Stimulated activated CD4-positive, alpha-beta T cell treated with anti-CD3 and anti-CD28 coated beads, Interleukin-12 subunit alpha, Interleukin-12 subunit beta, amount 100 ng/mL, for 4 hours (primary cell): ENCODE measurements at regions not wholly inside any gene's neighbourhood (a gene's known extent, or its start where the extent isn't known, plus 50 kb on each side); places are given as distances from the start of the nearest gene placed in this dataset.
"Not testable (repeated sequence)": the region's sequence is repeated elsewhere in the genome, so short reads cannot be mapped to it uniquely, and the experiment has no call there.

Experiments
- DNase-seq: peaks from one replicate; pipeline ENCODE4 v3.0.0-alpha.2; 2020

GRCh38 chr2:194166818-194167217, 1490.2 kb upstream of the SLC39A10 start:
- DNase-seq, result no peak

- DNase-seq, result no peak
Measured at GRCh38 chr2:194155431-194155830, 1501.6 kb upstream of the SLC39A10 start.

- DNase-seq, result no peak
Measured at GRCh38 chr2:194151231-194151630, 1505.8 kb upstream of the SLC39A10 start.

- DNase-seq, result no peak
Measured at GRCh38 chr2:194135463-194135862, 1521.6 kb upstream of the SLC39A10 start.

GRCh38 chr2:194128810-194129209, 1528.2 kb upstream of the SLC39A10 start:
- DNase-seq, result no peak

GRCh38 chr2:194126418-194126817, 1530.6 kb upstream of the SLC39A10 start:
- DNase-seq, result no peak

- DNase-seq, result no peak
Measured at GRCh38 chr2:194116861-194117260, 1540.2 kb upstream of the SLC39A10 start.

GRCh38 chr2:194105358-194105757, 1551.7 kb upstream of the SLC39A10 start:
- no peak for DNase-seq

- no peak for DNase-seq
Measured at GRCh38 chr2:194104687-194105086, 1552.3 kb upstream of the SLC39A10 start.

- no peak for DNase-seq
Measured at GRCh38 chr2:194103941-194104659, 1552.9 kb upstream of the SLC39A10 start.

GRCh38 chr2:194102546-194102945, 1554.5 kb upstream of the SLC39A10 start:
- no peak for DNase-seq

GRCh38 chr2:194100201-194100600, 1556.8 kb upstream of the SLC39A10 start:
- no peak for DNase-seq

GRCh38 chr2:194096402-194096801, 1560.6 kb upstream of the SLC39A10 start:
- DNase-seq, result no peak

- DNase-seq, result no peak
Measured at GRCh38 chr2:194095359-194095758, 1561.7 kb upstream of the SLC39A10 start.

- DNase-seq, result no peak
Measured at GRCh38 chr2:194090251-194090905, 1566.6 kb upstream of the SLC39A10 start.

GRCh38 chr2:194087089-194087958, 1569.7 kb upstream of the SLC39A10 start:
- no peak for DNase-seq

- no peak for DNase-seq
Measured at GRCh38 chr2:194086129-194086528, 1570.9 kb upstream of the SLC39A10 start.

- no peak for DNase-seq
Measured at GRCh38 chr2:194079989-194080388, 1577.0 kb upstream of the SLC39A10 start.

- DNase-seq, result no peak
Measured at GRCh38 chr2:194077366-194077765, 1579.7 kb upstream of the SLC39A10 start.

- DNase-seq, result no peak
Measured at GRCh38 chr2:194062401-194062800, 1594.6 kb upstream of the SLC39A10 start.

GRCh38 chr2:194060269-194060668, 1596.8 kb upstream of the SLC39A10 start:
- DNase-seq, result no peak

GRCh38 chr2:194054313-194054712, 1602.7 kb upstream of the SLC39A10 start:
- DNase-seq, result no peak

- DNase-seq, result no peak
Measured at GRCh38 chr2:194044321-194044720, 1612.7 kb upstream of the SLC39A10 start.

GRCh38 chr2:194021130-194021529, 1635.9 kb upstream of the SLC39A10 start:
- DNase-seq, result not testable (repeated sequence)
